K562 (cell line): ENCODE measurements at regions not wholly inside any gene's neighbourhood (a gene's known extent, or its start where the extent isn't known, plus 50 kb on each side); places are given as distances from the start of the nearest gene placed in this dataset.

Experiments used
- CC2D1A ChIP-seq: fragments of 450-650 bp; IDR thresholded peaks from 2 replicates; pipeline ENCODE4 v1.6.1; 2017; ENCODE audit warnings: mild to moderate bottlenecking
- HDAC6 ChIP-seq: IDR thresholded peaks from 2 replicates; pipeline ENCODE4 v1.6.1; 2012; ENCODE audit warnings: low read depth, mild to moderate bottlenecking, control low read depth, inconsistent platforms, low read length, moderate library complexity
- NFATC3 ChIP-seq: fragments of 450-650 bp; IDR thresholded peaks from 2 replicates; pipeline ENCODE4 v1.6.1; 2017; ENCODE audit warnings: mild to moderate bottlenecking
- NRF1 ChIP-seq, 2 experiments: fragments of 450-650 bp; IDR thresholded peaks in 1 of 2; conservative IDR thresholded peaks in 1 of 2; 2 replicates each; pipeline ENCODE4 v1.6.1; 2014; ENCODE audit warnings: mild to moderate bottlenecking in 2 of 2
- PML ChIP-seq: IDR thresholded peaks from 2 replicates; pipeline ENCODE4 v1.6.1; 2012; ENCODE audit warnings: low read length, inconsistent platforms
- PREB ChIP-seq: sonication (generic); formaldehyde crosslinking; IDR thresholded peaks from 2 replicates; pipeline ENCODE4 v1.8.1; 2023; ENCODE audit warnings: mild to moderate bottlenecking, missing genetic modification reagents
- RBM25 ChIP-seq: fragments of 200-400 bp; formaldehyde crosslinking; IDR thresholded peaks from 2 replicates; pipeline ENCODE4 v1.6.1; 2018; ENCODE audit warnings: low read length, low read depth, moderate library complexity; ENCODE audit not compliant: severe bottlenecking
- SAFB2 ChIP-seq: fragments of 200-400 bp; formaldehyde crosslinking; IDR thresholded peaks from 2 replicates; pipeline ENCODE4 v1.6.1; 2018; ENCODE audit warnings: borderline replicate concordance, low read length, low read depth, moderate library complexity; ENCODE audit not compliant: severe bottlenecking
- THAP7 ChIP-seq: fragments of 250-450 bp; sonication (Bioruptor Pico); IDR thresholded peaks from 2 replicates; pipeline ENCODE4 v1.5.0; 2021
- TRIM24 ChIP-seq, 2 experiments: fragments of 450-650 bp; IDR thresholded peaks; 2 replicates each; pipeline ENCODE4 v1.6.1; 2016
- ZBTB43 ChIP-seq: sonication (generic); formaldehyde crosslinking; IDR thresholded peaks from 2 replicates; pipeline ENCODE4 v1.8.0; 2023; ENCODE audit warnings: mild to moderate bottlenecking, missing genetic modification reagents
- ZNF121 ChIP-seq: sonication (generic); formaldehyde crosslinking; conservative IDR thresholded peaks from 2 replicates; pipeline ENCODE4 v1.8.0; 2022; ENCODE audit warnings: missing genetic modification reagents
- ZNF318 ChIP-seq, 2 experiments: fragments of 450-650 bp; IDR thresholded peaks; 2 replicates each; pipeline ENCODE4 v1.6.1; 2016; ENCODE audit warnings: mild to moderate bottlenecking in 2 of 2, borderline replicate concordance in 1 of 2, low read depth in 1 of 2, moderate library complexity in 1 of 2
- ZNF512 ChIP-seq: IDR thresholded peaks from 2 replicates; pipeline ENCODE4 v1.6.1; 2016; ENCODE audit warnings: missing genetic modification characterization, missing compliant biosample characterization

- TF ChIP-seq TRIM24 (IDR thresholded peaks at IDR 0.05) (0 out of 4 replicates have a peak, but pooled peaks of 1 of the 2 experiments have one; percentile 7), RBM25 (peak; percentile 92), NRF1 (conservative IDR thresholded peaks at IDR 0.05 in 1 of 2, IDR thresholded peaks at IDR 0.05 in 1 of 2) (no peak), SAFB2 (no peak), ZNF512 (peak; percentile 67), PREB (CRISPR knock-in tag) (no peak), ZNF121 (peak; percentile 100), THAP7 (CRISPR knock-in tag) (no peak), ZNF318 (IDR thresholded peaks at IDR 0.05; ENCODE audit: borderline replicate concordance in 1 of 2, low read depth in 1 of 2) (no peak), ZBTB43 (CRISPR knock-in tag) (no peak), PML (no peak), CC2D1A (peak; percentile 50; the same call in 1 of the 2 replicates), HDAC6 (no peak), NFATC3 (peak; percentile 25; the same call in 1 of the 2 replicates)
These were observed 87.8 kb downstream of the CCDC71L start (continued) for GRCh38 chr7:106573125-106573663.
